CD4-positive, alpha-beta T cell treated with Interleukin-15 for 4 hours (primary cell): ENCODE measurements at regions not wholly inside any gene's neighbourhood (a gene's known extent, or its start where the extent isn't known, plus 50 kb on each side); places are given as distances from the start of the nearest gene placed in this dataset.

Source experiments
- DNase-seq: peaks from one replicate; pipeline ENCODE4 v3.0.0-alpha.2; 2020; ENCODE audit warnings: low spot score

DNA sequence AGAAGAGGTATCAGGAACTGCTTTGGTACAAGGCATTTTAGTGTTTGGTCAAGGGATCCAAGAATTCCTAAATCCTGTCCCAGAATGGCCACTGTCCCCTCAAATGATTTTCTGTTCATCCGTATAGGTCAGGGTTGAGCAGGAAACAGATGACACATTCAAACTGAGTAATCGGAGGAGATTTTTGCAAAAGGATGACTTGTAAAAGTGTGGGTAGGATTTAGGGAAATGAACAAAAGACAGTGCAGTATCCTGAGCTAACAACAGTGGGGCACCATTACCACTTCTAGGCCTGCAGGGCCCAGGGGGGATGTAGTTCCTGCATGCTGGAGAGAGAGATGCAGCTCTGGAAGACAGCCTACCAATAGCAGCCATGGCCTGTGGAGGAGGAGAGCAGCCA, 290.1 kb downstream of the ZSWIM6 start:
- no peak for DNase-seq

DNA sequence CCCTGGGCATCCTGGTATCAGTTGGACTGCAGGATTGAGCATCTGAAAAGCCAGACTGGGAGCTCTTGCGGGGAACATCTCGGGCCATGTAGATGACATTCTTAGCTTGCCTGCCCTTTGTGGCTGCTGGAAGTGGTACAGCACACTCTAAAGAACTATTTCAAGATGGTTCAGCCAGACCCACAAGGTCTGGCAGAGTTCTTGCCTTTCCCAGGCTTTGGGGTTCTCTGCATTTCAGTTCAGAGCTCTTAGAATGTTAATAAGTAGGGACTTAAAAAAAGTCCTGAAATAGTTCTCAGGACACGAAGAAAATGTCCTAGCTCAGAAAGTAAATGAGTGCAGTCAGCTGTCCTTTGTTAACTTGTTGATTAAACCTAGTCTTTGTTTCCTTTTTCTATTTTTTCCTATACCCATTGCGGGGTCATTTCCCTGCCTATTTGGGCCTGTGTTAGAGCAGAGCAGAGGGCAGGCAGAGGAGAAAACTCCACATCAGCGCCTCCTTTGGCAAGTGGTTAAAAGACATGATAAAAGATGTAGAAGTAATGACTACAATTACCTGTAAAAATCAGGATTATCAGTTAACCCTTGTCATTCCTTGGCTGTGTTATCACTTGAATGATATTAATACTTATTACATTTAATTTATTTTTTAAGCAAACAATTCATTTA, 291.5 kb downstream of the ZSWIM6 start:
- DNase-seq: no peak

DNA sequence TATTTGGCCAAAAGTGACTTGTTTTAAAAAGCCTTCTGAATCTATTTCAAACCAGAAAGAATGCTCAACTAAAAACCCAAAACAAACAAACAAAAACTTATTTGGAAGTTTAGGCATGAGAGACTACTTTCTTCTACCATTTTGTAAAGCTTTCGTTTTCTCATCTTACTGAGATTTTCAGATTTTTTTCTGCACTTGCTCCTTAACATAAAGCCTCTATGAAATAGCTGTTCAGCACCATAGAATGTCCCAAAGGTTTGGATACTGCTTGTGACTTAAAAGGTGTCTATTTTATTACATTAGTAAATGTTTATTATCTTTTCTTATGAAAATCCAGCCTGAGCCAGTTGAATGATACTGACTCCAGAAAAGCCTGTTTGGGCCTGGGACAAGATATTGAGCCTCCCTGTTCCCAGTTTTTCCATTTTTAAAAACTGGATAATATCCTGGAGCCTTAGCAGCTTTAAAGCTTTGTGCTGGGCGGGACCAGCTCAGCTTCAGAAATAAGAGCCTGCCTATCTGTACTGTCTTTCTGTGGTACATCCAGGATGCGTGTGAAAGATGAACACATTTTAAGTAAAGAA, 292.6 kb downstream of the ZSWIM6 start:
- no peak for DNase-seq

DNA sequence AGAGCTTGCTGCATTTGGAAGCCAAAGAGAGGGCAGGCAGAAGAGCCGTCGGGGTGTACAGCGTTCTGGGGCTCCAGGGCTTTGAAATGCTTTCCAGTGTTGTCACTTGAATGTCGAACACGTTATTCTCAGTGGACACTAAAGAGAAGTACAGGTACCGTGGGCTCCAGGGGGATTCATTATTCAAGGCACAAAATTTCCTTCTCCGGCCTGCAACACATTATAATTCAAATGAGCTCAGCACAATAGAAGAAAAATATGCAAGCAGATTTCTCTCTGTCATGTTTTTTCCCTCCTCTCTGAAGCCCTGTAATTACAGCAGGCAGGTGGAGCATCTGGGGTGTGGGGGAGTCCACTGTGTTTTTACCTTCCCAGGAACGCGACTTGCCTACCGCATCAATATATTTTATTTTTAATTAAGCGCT, 293.1 kb downstream of the ZSWIM6 start:
- DNase-seq: no peak

DNA sequence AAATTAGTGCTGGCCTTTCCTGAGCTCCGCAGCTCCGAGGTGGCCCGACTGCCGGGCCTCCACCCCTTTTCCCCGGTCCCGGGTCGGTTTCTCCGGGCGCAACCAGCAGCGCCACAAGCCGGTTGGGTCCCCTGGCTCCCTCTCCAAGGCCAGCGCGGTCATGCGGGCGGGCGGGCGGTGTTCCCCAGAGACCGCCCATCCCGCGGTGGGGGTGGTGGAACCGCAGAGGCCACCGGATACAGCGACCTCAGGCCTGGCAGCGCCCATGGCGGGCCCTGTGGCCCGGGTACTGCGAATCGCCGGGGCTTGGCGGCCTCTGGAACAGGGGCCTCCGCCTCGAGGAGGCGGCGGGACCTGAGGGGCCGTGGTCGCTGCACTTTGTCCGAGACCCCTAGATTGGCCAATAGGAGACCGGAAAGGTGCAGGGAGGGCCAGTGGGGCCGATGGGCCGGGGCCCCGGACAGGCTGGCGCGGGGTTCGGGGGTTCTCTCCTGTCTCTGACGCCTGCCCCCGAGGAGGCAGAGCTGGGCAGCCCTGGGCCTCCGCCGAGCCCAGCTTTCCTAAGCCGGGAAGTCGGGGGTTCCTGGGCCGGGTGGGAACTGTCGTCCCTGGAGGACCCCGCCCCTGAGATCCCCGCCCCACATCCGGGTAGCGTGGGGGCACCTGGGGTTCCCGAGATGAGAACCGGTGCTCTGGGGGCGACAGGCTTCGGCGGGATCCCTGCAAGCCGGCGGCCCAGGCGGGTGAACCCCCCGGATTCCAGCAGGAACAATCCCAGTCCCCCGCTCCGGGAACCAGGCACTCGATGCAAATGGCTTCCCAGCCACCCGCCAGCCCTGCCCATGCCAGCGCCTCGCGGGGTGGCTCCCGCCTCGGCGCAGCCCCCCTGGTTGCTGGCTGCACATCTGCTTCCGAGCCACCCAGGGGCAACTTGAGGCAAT, 293.9 kb downstream of the ZSWIM6 start:
- DNase-seq: peak; percentile 5

- DNase-seq: no peak
Measured at GRCh38 chr5:61626639-61627282, 294.7 kb downstream of the ZSWIM6 start.

GRCh38 chr5:61627531-61627930, 295.5 kb downstream of the ZSWIM6 start:
- no peak for DNase-seq

DNA sequence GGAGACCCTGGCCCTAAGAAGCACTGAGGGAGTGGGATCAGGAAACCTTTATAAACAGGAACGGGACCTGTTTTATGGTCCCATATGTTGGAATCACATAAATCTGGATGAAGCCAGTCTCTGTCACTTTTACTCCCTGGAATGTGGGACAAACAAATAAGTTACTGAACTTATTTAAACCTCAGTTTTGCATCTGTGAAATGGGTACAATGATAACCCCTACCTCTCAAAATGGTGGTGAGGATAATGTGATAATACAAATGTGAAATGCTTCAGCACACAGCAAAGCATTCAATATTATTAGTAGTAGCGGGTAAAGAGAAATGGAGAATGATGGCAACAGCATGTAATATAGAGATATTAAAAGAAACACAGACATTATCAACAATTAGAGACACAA, 298.9 kb downstream of the ZSWIM6 start:
- DNase-seq: no peak

DNA sequence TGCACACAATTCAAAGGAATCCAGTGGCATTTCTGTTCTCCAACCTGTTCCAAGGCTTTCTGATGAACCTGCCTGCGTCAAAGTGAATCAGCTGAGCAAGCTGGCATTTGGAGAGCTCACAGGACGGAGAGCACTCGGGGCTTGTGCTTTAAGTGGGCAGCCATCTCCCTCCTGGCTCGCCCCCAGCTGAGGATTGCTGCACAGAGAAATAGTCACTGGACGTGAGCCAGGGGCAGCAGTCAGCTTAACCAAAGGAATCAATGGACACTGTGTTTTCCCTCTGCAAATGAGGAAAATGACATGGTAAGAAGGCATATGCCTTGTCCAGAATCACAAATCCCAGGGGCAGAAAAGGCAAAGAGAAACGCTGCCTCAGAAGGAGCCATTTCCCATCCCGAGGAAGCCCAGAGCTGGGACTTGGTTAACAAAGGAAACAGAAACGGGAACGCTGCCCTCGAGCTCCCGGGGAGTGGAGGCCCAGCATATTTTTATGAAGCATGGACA, 299.4 kb downstream of the ZSWIM6 start:
- DNase-seq: no peak

- no peak for DNase-seq
Measured at GRCh38 chr5:61632064-61632463, 300.0 kb downstream of the ZSWIM6 start.

- no peak for DNase-seq
Measured at GRCh38 chr5:61635271-61635670, 303.2 kb downstream of the ZSWIM6 start.

DNA sequence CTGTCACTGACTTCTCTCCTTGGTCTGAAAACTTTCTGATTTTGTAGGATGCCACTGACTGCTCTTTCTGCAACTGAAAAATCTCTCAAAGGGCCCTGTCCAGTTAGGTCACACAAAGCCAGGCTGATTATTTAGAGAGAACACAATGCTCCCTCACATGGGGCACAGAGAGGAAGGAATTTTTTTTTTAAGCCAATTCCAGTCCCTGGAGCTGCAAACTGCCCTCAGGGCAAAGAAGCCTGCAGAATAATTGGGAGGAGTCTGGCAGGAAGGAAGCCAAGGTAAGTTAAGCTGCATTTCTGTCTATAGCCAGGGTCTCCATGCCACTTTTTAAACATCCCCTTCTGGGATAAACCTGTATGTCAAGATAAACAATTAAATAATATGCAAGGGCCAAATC, 305.5 kb downstream of the ZSWIM6 start:
- no peak for DNase-seq

DNA sequence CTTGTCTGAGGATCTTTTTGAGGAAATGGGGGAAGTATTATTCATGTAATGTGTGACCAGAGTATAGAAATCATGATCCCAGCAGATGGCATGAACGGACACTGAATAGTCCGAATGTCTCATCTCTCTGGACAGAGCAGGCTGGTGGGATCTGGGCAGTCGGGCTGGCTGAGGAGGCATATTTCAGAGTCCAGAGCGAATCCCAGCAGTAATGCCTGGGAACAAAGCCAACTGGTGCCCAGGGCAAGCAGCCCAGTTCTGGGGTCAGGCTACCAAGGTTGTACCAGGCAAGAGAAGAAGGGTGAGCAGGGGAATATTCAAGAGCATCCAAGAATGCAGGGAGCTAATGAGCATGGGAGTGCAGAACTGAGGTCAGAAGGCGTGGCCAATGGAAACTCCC, 306.4 kb downstream of the ZSWIM6 start:
- DNase-seq: no peak

- no peak for DNase-seq
Measured at GRCh38 chr5:61640179-61641021, 308.3 kb downstream of the ZSWIM6 start.

DNA sequence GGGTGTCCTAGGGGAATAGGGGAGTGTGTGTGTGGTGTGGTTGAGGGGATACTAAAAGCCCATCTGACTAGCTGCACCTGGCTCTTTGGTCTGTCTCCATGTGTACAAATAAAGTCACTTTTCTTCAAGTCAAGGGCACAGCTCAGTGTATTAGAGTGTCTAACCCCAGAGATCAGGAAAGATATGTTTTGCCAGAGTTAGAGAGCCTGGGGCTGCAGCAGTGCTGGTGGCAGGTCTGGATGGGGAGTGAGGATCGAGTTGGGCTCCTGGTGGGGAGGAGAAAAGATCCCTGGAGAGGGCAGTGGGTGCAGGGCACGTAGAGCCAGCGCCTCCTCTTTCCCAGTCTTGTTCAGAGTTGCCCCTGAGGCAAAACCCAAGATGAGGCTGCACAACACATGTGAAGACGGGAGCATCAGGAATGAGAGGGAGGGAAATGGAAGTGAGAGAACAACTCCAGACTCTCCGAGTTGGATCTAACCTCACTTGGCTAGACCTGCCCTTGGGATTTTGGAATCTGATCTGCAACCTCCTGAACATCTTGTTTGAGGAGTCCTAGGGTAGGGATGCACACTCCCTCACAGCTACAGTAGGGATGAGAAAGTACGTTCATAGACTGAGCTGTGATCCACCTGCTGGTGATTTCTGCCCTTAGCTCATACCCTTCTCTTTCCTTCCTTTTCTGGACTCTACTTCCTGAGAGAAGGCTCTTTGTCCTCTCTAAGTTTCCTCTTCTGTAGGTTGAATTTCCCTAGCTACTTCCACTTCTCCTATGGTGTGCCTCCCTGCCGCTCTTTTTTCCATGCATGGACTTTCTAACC, 309.9 kb downstream of the ZSWIM6 start:
- DNase-seq: no peak

DNA sequence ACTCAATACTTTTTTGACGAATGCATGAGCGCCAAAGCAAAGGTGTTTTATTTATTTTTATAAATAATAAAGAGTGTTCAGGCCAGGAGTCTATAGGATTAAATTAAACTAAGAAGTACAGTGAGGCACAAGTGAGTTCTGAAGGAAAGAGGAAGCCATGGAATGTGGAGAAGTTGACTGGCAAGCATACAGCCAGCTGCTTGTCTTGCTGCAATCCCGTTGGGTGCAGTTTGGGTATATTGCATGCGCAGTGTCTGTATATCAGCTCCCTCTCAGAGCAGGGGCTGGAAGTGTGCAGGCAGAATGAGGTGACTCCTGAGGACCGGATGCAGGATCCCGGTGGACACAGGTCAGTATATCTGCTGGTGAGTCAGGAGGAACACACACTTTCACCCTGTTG, 315.6 kb downstream of the ZSWIM6 start:
- no peak for DNase-seq

DNA sequence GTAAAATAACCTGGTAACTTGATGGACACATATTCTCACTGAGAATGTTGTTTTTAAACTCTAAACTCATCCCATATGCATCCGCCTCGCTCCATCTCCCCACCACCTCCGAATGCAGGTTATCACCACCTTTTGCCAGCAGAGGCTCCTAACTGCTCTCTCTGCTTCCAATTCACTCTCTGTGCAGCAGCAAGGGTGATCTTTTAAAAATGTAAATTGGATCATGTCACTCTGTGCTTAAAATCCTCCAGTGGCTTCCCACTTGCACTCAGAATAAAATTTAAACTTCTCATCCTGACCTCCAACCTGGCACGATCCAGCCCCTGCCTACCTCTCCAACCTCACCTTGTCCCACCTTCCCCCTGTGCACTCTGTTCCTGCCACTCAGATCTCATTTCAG, 317.2 kb downstream of the ZSWIM6 start:
- no peak for DNase-seq

- DNase-seq: no peak
Measured at GRCh38 chr5:61649971-61650370, 317.9 kb downstream of the ZSWIM6 start.

GRCh38 chr5:61650661-61651060, 318.6 kb downstream of the ZSWIM6 start:
- no peak for DNase-seq

DNA sequence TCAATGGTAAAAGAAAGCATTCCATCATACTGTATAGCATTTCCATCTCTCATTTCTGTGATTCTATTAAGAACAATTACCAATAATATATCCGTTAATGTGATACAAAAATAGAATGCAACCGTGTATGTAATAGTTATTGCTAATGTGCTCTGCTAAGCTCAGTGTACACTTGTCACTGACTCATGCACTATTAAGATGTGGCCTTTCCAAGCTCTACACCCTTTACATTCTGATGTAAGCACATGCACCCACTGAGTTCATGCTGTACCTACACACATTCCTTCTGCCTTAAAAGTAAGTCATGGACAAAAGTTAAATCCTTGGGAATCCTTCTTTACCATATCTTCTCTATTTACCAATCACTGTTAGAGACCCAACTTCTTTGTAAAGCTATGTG, 319.1 kb downstream of the ZSWIM6 start:
- no peak for DNase-seq

- no peak for DNase-seq
Measured at GRCh38 chr5:61652916-61653315, 320.9 kb downstream of the ZSWIM6 start.
